HT1080 (cell line): ENCODE measurements at regions not wholly inside any gene's neighbourhood (a gene's known extent, or its start where the extent isn't known, plus 50 kb on each side); places are given as distances from the start of the nearest gene placed in this dataset.

ENCODE experiments used
- DNase-seq: peaks from one replicate; pipeline ENCODE4 v3.0.0-alpha.2; 2015; ENCODE audit warnings: low read depth

GRCh38 chr2:6648596-6649247, 217.0 kb downstream of the CMPK2 start:
- no peak for DNase-seq

DNA sequence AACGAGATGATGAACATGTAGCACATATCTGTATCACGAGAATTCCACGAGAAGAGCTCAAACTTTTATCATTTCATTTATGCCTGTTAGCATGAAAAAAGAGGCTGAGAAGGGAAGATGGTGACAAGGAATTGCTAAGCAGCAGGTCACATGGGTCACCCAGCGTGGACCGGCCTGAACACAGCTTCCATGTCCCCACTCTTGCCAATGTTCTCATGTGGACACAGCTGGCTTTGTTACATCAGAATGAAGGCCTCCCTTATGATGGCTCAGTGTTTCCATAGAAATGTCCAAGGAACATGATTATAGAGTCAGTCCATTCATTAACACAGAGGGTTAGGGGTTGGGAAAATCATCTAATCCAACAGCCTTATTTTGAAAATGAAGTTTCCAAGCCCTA, 215.4 kb downstream of the CMPK2 start:
- no peak for DNase-seq

- DNase-seq = no peak
These were observed 213.5 kb downstream of the CMPK2 start for GRCh38 chr2:6652251-6652650.

GRCh38 chr2:6653281-6653750, 212.4 kb downstream of the CMPK2 start:
- no peak for DNase-seq

GRCh38 chr2:6654279-6654678, 211.4 kb downstream of the CMPK2 start:
- DNase-seq = no peak

GRCh38 chr2:6656633-6657032, 209.1 kb downstream of the CMPK2 start:
- DNase-seq = no peak

GRCh38 chr2:6657136-6657535, 208.6 kb downstream of the CMPK2 start:
- no peak for DNase-seq

DNA sequence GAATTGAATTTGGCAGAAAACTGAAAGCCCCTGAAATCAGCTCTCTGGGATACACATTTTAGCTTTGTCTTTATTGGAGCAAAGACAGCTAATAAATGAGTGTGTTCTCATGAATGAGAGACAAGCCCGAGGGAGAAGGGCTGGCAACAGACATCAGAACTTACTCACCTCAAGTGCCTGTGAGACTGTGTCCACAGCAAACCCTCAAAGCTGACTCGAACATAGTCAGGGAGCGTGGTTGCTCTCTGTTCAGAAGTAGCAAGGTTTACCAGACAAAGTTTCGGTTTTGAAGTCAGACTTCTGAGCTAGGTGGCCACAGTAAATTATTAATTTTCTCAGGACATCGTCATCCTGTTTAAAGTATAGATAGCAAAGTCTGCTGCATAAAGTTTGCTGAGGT, 207.9 kb downstream of the CMPK2 start:
- no peak for DNase-seq

DNA sequence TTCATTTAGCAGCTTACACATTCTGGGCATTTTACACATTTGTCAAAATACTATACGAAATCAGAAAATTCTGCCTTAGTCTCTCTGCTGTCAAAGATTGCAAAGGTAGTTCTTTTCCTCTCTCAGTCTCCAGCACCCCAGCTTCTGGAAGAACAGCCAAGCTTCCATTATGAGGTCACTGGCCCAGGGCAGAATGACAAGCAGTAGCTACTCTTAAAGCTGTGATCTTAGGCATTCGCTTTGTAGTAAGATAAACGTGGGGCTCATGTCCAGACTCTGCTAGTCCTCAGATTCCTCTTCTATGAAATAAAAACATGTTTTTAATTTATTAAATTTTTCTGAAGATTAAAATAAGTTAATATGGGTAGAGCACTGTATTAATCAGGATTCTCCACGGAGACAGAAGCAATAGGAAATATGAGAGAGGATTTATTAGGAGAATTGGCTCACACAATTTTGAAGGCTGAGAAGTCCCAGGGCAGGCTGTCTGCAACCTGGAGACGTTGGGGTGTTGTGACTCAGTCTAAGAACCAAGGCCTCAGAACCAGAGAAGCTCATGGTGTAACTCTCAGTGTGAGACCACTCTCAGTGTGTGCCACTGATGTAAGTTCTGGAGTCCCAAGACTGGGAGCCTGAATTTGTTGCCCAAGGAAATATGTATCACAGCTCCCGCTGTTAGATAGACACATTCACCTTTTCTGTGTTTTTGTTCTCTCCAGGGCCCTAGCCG, 201.2 kb downstream of the CMPK2 start:
- DNase-seq = no peak

- no peak for DNase-seq
These were observed 200.3 kb downstream of the CMPK2 start for GRCh38 chr2:6665093-6666045.

GRCh38 chr2:6667326-6667725, 198.4 kb downstream of the CMPK2 start:
- DNase-seq = peak; percentile 6

GRCh38 chr2:6671913-6672312, 193.8 kb downstream of the CMPK2 start:
- DNase-seq = no peak

DNA sequence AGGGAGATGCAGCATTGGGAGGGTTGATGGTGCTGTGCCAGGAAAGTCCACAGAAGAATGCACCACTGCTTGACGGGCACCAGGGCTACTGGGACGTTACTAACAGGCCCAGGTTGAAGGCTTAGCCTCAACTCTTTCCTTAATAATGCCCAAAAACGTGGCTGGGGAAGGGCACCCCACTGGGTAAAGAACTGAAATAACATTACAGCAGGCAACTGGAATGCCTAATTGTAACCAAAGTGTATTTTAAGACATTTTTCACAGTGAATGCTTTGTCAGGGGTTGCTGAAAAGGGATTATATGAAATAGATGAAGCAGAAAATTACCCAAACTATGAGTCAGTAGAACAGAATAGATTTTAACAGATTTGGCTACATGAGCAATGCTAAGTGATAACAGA, 191.3 kb downstream of the CMPK2 start:
- no peak for DNase-seq

- no peak for DNase-seq
These were observed 189.9 kb downstream of the CMPK2 start for GRCh38 chr2:6675791-6676190.

DNA sequence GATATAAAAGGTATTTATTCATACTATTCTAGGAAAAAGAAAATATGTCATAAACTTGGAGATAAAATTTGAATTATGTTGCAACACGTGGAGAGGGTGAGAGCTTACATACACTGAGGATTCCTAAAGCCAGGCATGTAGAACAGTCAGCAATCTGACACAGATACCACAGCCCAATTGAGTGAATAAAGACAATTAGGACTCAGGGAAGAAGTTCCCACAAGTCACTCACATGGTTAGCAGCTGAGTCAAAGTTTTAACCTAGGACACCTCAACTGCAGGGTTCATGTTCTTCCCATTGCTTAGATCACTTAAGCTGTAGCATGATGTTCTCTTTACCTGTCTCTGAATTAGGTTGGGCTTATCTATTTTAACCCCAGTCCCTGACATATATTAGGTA, 189.5 kb downstream of the CMPK2 start:
- no peak for DNase-seq

GRCh38 chr2:6676776-6677175, 188.9 kb downstream of the CMPK2 start:
- peak; percentile 24 for DNase-seq

- DNase-seq = no peak
These were observed 186.2 kb downstream of the CMPK2 start for GRCh38 chr2:6679471-6679870.

GRCh38 chr2:6683516-6683915, 182.2 kb downstream of the CMPK2 start:
- DNase-seq = no peak

DNA sequence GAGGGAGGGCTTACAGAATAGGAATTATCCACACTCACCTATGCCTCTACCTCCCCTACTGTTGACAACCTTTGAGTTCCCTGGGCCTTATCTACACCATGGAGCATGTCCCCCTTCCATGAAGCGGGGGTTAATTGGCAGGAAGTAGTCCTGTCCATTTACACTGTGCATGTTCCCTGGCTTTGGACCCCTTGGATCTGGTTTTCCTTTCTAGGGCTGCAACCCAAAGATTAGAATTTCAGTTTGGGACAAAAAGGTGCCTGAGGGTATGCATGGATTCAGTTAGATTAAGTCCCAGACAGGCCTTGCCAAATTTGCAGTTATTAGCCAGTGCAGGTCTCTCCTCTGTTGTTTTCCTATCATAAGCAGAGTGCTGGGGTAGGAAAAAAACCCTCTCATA, 180.3 kb downstream of the CMPK2 start:
- no peak for DNase-seq

DNA sequence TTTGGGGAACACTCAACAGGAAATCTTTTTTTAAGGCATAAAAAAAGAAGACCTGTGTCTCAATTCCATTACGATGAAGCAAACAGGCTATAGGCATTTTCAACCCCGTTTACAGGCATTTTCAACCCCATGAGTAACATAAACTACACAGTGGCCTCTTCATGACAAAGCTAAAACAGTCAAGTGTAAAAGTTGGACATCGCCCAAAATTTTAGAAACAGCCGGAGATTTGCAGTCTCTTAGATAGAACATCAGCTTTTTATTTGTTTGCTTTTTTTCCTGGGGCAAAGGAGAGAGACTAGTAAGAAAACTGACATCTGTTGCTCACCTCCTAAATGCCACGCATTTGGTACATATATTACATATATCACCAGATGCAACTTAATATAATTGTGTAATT, 173.7 kb downstream of the CMPK2 start:
- no peak for DNase-seq

DNA sequence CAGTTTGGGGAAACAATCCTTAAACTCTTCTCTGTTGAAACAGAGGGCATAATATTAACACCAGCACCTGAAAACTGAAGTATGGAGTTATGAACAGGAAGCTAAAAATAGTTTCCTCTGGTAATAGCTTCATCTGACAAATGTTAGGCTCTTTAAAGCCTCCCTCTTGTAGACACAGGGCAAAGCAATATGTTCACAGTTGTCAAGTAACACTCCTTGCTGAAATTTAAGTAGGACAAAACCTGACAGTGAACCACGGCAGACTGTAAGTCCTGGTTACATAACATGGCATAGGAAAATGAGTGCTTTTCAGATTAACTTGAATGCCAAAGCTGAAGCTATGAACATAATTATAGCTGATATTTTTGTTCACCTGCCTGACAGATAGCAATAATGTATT, 172.9 kb downstream of the CMPK2 start:
- no peak for DNase-seq

DNA sequence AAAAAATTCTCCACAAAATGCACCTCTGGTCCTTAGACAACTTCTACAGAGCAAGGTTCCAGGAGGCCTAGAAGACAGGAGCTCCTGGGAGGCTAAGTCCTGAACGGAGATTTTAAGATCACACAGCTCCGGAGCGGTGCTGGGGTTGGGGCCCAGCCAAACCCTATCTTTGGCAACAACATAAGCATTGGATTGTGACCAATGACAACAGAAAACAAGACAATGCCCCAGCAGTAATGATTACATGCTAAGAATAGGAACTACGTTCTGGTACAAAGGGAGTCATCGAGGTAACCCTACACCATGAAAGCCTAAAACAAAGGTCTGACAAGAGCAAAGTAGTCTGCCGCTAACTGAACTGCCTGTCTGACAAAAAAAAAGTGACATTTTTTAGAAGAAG, 171.2 kb downstream of the CMPK2 start:
- no peak for DNase-seq
